SK-N-SH treated with all-trans-retinoic acid at 6 μM for 48 hours (cell line): ENCODE measurements at regions not wholly inside any gene's neighbourhood (a gene's known extent, or its start where the extent isn't known, plus 50 kb on each side); places are given as distances from the start of the nearest gene placed in this dataset.

ENCODE experiments used
- CREB5 ChIP-seq: fragments of 250-450 bp; sonication (Bioruptor Pico); IDR thresholded peaks from 2 replicates; pipeline ENCODE4 v1.5.1; 2020; ENCODE audit warnings: low read depth, mild to moderate bottlenecking, moderate library complexity
- PPARA ChIP-seq: fragments of 250-450 bp; sonication (Bioruptor Pico); IDR thresholded peaks from 2 replicates; pipeline ENCODE4 v1.5.0; 2020; ENCODE audit warnings: mild to moderate bottlenecking, borderline replicate concordance

GRCh38 chr1:59083946-59084865 is 212.7 kb upstream of the FGGY start:
- no peak for TF ChIP-seq CREB5
- TF ChIP-seq PPARA (CRISPR knock-in tag) = no peak
